Muscle layer of duodenum (tissue), 2 donors: ENCODE measurements at regions not wholly inside any gene's neighbourhood (a gene's known extent, or its start where the extent isn't known, plus 50 kb on each side); places are given as distances from the start of the nearest gene placed in this dataset.

Source experiments
- H3K27ac ChIP-seq: one replicate; pipeline ENCODE4 v1.7.0; 2013; ENCODE audit warnings: mild to moderate bottlenecking, low read length
- H3K27me3 ChIP-seq: one replicate; pipeline ENCODE4 v1.7.0; 2013; ENCODE audit warnings: low read depth, mild to moderate bottlenecking, control low read depth, low read length
- H3K36me3 ChIP-seq, 2 donors: one replicate each; pipeline ENCODE4 v1.7.0; 2013; ENCODE audit warnings: low read length in 2 of 2, control low read depth in 1 of 2, mild to moderate bottlenecking in 1 of 2; ENCODE audit not compliant: insufficient read depth in 2 of 2, control insufficient read depth in 1 of 2
- H3K4me1 ChIP-seq, 2 donors: one replicate each; pipeline ENCODE4 v1.7.0; 2013; ENCODE audit warnings: low read length in 2 of 2, mild to moderate bottlenecking in 2 of 2, control low read depth in 1 of 2, moderate library complexity in 1 of 2; ENCODE audit not compliant: insufficient read depth in 2 of 2, control insufficient read depth in 1 of 2
- H3K4me3 ChIP-seq, 2 donors: one replicate each; pipeline ENCODE4 v1.7.0; 2013; ENCODE audit warnings: low read length in 2 of 2, low read depth in 1 of 2, mild to moderate bottlenecking in 1 of 2
- H3K9me3 ChIP-seq, 2 donors: one replicate each; pipeline ENCODE4 v1.7.0; 2013; ENCODE audit warnings: low read length in 2 of 2, control low read depth in 1 of 2, mild to moderate bottlenecking in 1 of 2; ENCODE audit not compliant: control insufficient read depth in 1 of 2
- donor health status: healthy.

DNA sequence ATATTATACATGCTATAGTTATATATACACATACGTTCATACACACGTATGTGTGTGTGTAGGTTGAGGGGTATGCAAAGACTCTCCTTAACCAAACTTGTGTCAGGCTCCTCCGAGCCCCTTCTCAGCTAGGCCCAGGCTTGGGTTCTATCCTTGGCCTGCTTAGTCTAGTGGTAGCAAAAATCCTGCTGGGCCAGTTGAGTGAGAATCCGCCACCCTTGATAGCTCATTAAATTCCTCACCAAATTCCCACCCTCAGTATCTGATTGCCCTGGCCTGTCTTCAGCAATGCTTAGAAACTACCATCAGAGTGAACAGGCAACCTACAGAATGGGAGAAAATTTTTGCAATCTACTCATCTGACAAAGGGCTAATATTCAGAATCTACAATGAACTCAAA is 126.5 kb downstream of the TSN start:
- Histone ChIP-seq H3K4me3 (no peak overlapping the region), H3K27ac (no peak overlapping the region), H3K9me3 (no peaks in the 10 kb centered on the region), H3K27me3 (no peaks in the 10 kb centered on the region), H3K4me1 (no peaks in the 10 kb centered on the region), H3K36me3 (no peaks in the 10 kb centered on the region)

DNA sequence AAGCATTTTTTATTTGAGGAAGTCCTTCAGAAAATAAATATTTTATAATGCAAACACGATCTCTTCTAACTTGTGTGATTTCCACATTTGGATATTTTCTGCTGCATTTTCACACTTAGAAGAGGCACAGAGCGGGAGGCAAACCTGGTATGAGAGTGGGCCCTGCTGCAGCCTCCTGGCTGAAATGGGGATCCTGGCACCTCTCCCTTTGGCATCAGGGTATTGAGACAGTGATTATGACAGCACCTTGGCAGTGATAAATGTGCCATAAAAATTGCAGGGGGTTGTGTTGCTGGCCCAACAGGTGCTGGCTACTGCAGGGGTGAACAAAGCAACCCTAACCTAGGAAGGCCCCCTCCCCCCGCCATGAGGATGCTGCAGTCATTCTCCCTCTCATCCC is 128.6 kb downstream of the TSN start:
- Histone ChIP-seq H3K36me3 (no peaks in the 10 kb centered on the region), H3K4me1 (no peaks in the 10 kb centered on the region), H3K27me3 (no peaks in the 10 kb centered on the region), H3K4me3 (no peak overlapping the region), H3K9me3 (no peaks in the 10 kb centered on the region), H3K27ac (no peak overlapping the region)

GRCh38 chr2:121884511-121884921 is 129.1 kb downstream of the TSN start:
- H3K9me3 ChIP-seq: no peaks in the 10 kb centered on the region
- no peak overlapping the region for H3K27ac ChIP-seq
- no peak overlapping the region for H3K4me3 ChIP-seq
- no peaks in the 10 kb centered on the region for H3K4me1 ChIP-seq
- no peaks in the 10 kb centered on the region for H3K36me3 ChIP-seq
- no peaks in the 10 kb centered on the region for H3K27me3 ChIP-seq

DNA sequence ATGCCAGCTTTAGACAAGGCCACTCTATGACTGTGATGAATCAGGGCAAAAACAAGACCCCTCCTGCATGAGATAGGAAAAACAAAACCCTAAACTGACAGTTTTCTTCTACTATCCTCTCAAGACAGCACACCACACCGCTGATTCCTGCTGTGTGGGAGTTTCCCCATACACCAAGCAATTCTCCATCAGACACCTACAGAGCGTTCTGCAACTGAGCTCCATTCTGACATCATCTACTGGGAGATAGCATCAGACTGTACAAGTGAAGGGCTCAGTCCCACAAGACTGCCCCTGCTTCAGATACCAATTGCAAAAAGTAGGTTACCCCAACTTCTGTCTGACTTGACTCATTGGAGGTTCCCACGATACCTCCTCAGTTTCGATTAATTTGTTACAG is 130.6 kb downstream of the TSN start:
- Histone ChIP-seq H3K36me3 (no peaks in the 10 kb centered on the region), H3K27ac (no peak overlapping the region), H3K27me3 (no peaks in the 10 kb centered on the region), H3K4me1 (no peaks in the 10 kb centered on the region), H3K4me3 (no peak overlapping the region), H3K9me3 (no peaks in the 10 kb centered on the region)

DNA sequence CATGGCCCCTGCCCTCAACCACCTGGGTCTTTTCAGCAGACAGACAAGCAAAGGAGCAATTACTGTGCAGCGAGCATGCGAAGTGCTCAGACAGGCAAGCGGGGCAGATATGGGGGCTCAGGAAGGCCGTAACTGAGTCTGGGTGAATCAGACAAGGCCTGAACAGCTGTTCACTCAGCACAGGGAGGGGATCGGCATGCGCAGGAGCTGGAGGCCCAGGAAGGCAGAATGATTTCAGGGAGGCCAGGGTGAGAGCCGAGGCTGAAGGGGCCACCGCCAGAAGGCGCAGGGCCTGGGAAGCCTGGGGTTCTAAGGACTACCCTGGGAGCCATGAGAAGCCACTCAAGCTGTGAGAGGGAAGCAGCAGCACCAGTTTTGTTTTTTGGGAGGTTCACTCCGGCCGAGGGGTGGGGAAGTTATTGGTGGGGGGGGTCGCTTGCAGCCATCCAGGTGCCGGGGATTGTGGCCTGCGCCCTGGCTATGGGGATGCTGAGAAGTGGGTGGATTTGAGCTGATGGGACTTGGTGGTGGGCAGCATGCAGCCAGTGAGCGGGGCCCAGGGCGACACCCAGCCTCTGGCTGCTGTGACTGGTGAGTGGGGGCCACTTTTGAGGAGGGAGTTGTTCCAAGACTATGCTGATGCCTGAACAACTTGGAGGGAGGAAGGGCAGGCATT is 132.2 kb downstream of the TSN start:
- Histone ChIP-seq H3K36me3 (no peaks in the 10 kb centered on the region), H3K4me1 (no peaks in the 10 kb centered on the region), H3K27me3 (no peaks in the 10 kb centered on the region), H3K9me3 (no peaks in the 10 kb centered on the region), H3K27ac (no peak overlapping the region), H3K4me3 (no peak overlapping the region)

- H3K4me1 ChIP-seq: no peaks in the 10 kb centered on the region
- H3K36me3 ChIP-seq: no peaks in the 10 kb centered on the region
- no peak overlapping the region for H3K27ac ChIP-seq
- H3K9me3 ChIP-seq: no peaks in the 10 kb centered on the region
- H3K4me3 ChIP-seq: no peak overlapping the region
- no peaks in the 10 kb centered on the region for H3K27me3 ChIP-seq
These were observed 132.7 kb downstream of the TSN start for GRCh38 chr2:121888189-121888557.

DNA sequence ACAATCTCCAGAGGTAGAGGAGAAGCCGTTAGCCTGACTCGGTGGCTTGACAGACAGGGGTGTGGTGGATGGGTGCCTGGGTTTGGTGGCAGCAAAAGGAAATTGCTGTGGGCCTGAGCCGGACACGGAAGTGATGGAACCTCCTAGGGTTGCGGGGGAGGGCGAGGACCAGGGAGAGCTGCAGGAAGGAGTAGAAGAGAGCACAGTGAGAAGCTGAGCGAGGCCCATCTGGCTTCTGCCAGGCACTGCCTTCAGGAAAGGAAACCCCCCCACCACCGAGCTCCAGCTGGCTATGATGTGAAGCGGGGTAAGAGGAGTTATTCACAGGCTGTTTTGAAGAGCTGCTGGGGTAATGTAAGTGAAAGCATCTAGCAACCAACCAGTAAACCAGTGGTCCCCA is 134.6 kb downstream of the TSN start:
- H3K36me3 ChIP-seq: no peaks in the 10 kb centered on the region
- H3K27ac ChIP-seq: no peak overlapping the region
- no peak overlapping the region for H3K4me3 ChIP-seq
- no peaks in the 10 kb centered on the region for H3K27me3 ChIP-seq
- no peaks in the 10 kb centered on the region for H3K4me1 ChIP-seq
- H3K9me3 ChIP-seq: no peaks in the 10 kb centered on the region

DNA sequence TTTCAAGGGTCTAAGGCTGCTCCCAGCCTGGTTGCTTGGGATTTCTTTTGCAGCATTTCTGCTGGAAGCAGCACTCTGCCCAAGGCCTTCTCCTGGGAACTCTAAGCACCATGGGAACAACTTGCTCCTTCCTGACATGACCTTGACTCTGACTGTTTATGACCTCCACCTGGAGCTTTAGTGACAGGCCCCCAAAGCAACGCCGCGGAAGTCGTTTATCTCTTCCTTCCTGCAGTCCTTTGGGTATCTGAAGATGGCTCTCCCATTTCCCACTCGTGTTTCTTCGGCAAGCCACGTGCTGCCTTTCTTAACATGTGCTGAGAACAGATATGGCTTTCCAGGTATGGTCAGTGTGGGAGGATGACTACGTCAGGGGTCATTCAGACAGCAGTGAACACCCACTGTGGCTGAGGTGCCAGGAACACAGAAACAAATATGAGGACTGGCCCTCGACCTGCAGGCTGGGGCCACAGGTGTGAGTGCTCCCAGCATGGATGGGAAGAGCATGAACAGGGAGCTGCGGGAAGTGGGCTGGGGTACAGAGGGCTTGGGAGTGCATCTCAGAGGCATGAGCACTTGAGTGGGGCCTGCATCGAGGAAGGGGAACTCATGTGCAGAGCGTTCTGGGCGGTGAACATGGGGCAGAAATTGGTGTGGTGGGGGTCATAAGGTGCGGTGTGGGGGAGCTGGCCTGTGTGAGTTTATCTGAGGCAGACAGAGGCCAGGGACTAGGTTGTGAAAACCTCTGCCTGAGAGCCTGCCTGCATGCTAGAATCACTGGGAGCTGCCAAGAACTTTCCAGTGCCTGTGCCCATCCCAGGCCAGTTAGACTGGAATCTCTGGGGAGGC is 140.5 kb downstream of the TSN start:
- no peaks in the 10 kb centered on the region for H3K9me3 ChIP-seq
- no peaks in the 10 kb centered on the region for H3K27me3 ChIP-seq
- no peaks in the 10 kb centered on the region for H3K4me1 ChIP-seq
- H3K4me3 ChIP-seq: no peak overlapping the region
- H3K27ac ChIP-seq: no peak overlapping the region
- no peaks in the 10 kb centered on the region for H3K36me3 ChIP-seq

GRCh38 chr2:121897335-121897970 is 142.0 kb downstream of the TSN start:
- Histone ChIP-seq H3K4me1 (no peaks in the 10 kb centered on the region), H3K36me3 (no peaks in the 10 kb centered on the region), H3K4me3 (no peak overlapping the region), H3K27ac (no peak overlapping the region), H3K9me3 (no peaks in the 10 kb centered on the region), H3K27me3 (no peaks in the 10 kb centered on the region)

DNA sequence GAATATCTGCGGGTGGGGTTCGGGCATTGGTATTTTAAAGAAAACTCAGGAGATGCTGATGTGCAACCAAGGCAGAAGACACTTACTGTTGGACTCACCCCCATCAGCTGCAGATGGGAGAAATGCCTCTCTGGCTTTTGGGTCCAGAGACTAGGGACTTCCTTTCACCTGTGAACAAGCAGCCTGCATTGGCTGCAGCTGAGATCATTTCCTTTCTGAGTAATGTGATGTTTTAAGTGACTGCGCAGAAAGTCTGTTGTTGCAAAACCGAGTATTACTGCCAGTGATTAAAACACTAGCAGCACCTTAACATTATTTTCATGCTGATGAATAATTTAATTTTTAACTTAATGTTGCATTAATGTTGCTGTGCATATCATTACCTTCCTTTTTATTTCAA is 143.0 kb downstream of the TSN start:
- H3K27ac ChIP-seq: no peak overlapping the region
- H3K36me3 ChIP-seq: no peaks in the 10 kb centered on the region
- no peaks in the 10 kb centered on the region for H3K9me3 ChIP-seq
- no peak overlapping the region for H3K4me3 ChIP-seq
- H3K27me3 ChIP-seq: no peaks in the 10 kb centered on the region
- no peaks in the 10 kb centered on the region for H3K4me1 ChIP-seq

DNA sequence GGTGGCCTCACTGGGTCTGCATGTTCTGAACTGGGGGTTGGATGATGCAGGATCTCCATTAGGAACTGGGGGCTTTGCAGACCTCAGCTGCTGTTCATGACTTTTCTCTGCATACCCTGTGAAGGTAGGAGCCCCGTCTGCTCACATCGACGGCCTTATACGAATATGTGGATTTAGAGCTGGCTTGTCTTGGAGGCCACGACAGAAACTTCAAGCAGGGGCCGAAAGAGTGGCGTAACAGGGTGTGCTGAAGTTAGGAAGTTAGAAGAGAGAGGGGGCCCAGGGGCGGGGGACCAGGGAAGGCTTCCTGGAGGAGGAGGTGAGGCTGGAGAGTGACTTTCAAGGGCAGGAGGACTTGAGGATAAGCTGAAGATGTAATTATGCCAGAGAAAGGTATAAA is 144.9 kb downstream of the TSN start:
- H3K4me1 ChIP-seq: no peaks in the 10 kb centered on the region
- no peak overlapping the region for H3K27ac ChIP-seq
- H3K27me3 ChIP-seq: no peaks in the 10 kb centered on the region
- no peaks in the 10 kb centered on the region for H3K36me3 ChIP-seq
- no peaks in the 10 kb centered on the region for H3K9me3 ChIP-seq
- no peak overlapping the region for H3K4me3 ChIP-seq
